OCI-LY7 (cell line): ENCODE measurements at regions not wholly inside any gene's neighbourhood (a gene's known extent, or its start where the extent isn't known, plus 50 kb on each side); places are given as distances from the start of the nearest gene placed in this dataset.

ENCODE experiments used
- BruUV-seq: library from RNA; stranded (reverse); fragments of 400-500 nt; replicated peaks from 2 replicates; lab custom pipeline; 2021; lab: Mats Ljungman, UMichigan
- CTCF ChIA-PET: fragments of 300-600 bp; sonication (Branson Sonifier 250); formaldehyde crosslinking; loops from one replicate; lab custom pipeline; 2022; ENCODE audit warnings: antibody characterized with exemption; ENCODE audit not compliant: unreplicated experiment; lab: Charles Lee
- POLR2A ChIA-PET: fragments of 300-600 bp; sonication (Branson Sonifier 250); formaldehyde crosslinking; loops from one replicate; lab custom pipeline; 2022; ENCODE audit warnings: antibody characterized with exemption; lab: Charles Lee
- DNase-seq: peaks from one replicate; pipeline ENCODE4 v3.0.0-alpha.2; 2015; ENCODE audit warnings: low spot score
- H2AFZ ChIP-seq: fragments of 200-600 bp; sonication (generic), shearing (Covaris generic); 2 replicates; pipeline ENCODE4 v1.6.1; 2014; ENCODE audit warnings: mild to moderate bottlenecking, antibody characterized with exemption, low read length, moderate library complexity
- H3K27ac ChIP-seq: fragments of 200-600 bp; sonication (generic); 2 replicates; pipeline ENCODE4 v1.5.1; 2014; ENCODE audit warnings: mixed run types, low read depth, mild to moderate bottlenecking, moderate library complexity, low read length, inconsistent platforms; ENCODE audit not compliant: poor library complexity, severe bottlenecking
- H3K36me3 ChIP-seq: fragments of 200-600 bp; sonication (generic); 2 replicates; pipeline ENCODE4 v1.6.1; 2014; ENCODE audit warnings: mild to moderate bottlenecking, antibody characterized with exemption, low read length, moderate library complexity, mixed read lengths; ENCODE audit not compliant: insufficient read depth
- H3K4me1 ChIP-seq: fragments of 200-600 bp; sonication (generic); 2 replicates; pipeline ENCODE4 v1.5.1; 2014; ENCODE audit warnings: mild to moderate bottlenecking, low read length; ENCODE audit not compliant: insufficient read depth, poor library complexity, severe bottlenecking
- H3K4me2 ChIP-seq: fragments of 200-600 bp; sonication (generic); 2 replicates; pipeline ENCODE4 v1.6.1; 2014; ENCODE audit warnings: mild to moderate bottlenecking, low read length
- H3K4me3 ChIP-seq: fragments of 200-600 bp; sonication (generic); 2 replicates; pipeline ENCODE4 v1.5.1; 2014; ENCODE audit warnings: mild to moderate bottlenecking, low read depth, low read length; ENCODE audit not compliant: poor library complexity, severe bottlenecking
- H3K79me2 ChIP-seq: fragments of 200-600 bp; sonication (generic); 2 replicates; pipeline ENCODE4 v1.6.1; 2016; ENCODE audit warnings: low read depth, mild to moderate bottlenecking, low read length, moderate library complexity, mixed read lengths; ENCODE audit not compliant: insufficient read depth
- H3K9me2 ChIP-seq: fragments of 200-600 bp; sonication (generic); 2 replicates; pipeline ENCODE4 v1.6.1; 2016; ENCODE audit warnings: mild to moderate bottlenecking, low read length, mixed read lengths; ENCODE audit not compliant: insufficient read depth
- H3K9me3 ChIP-seq: fragments of 200-600 bp; sonication (generic); 2 replicates; pipeline ENCODE4 v1.6.1; 2014; ENCODE audit warnings: mild to moderate bottlenecking, mixed run types, low read length, mixed read lengths
- H4K20me1 ChIP-seq: fragments of 200-600 bp; sonication (generic); 2 replicates; pipeline ENCODE4 v1.6.1; 2014; ENCODE audit warnings: mild to moderate bottlenecking, antibody characterized with exemption, low read length, moderate library complexity, mixed read lengths; ENCODE audit not compliant: insufficient read depth
- EZH2phosphoT487 ChIP-seq: fragments of 200-600 bp; sonication (generic); IDR thresholded peaks from 2 replicates; pipeline ENCODE4 v1.6.1; 2018; ENCODE audit warnings: low read depth, borderline replicate concordance, mild to moderate bottlenecking, mixed run types, antibody characterized with exemption, low read length, moderate library complexity, mixed read lengths
- intact Hi-C: fragments of 100-400 bp; cut with micrococcal nuclease; formaldehyde crosslinking; loops from one replicate; pipeline ENCODE4 v1.10.0; 2022; ENCODE audit not compliant: unreplicated experiment
- TF ChIP-seq, protein P1 (sequence below): fragments of 200-600 bp; sonication (generic); conservative IDR thresholded peaks from 2 replicates; pipeline ENCODE4 v1.5.1; 2014; ENCODE audit warnings: mild to moderate bottlenecking, antibody characterized with exemption, low read length, moderate library complexity, mixed read lengths

- Histone ChIP-seq H3K79me2 (no peaks in the 10 kb centered on the region), H3K9me2 (no peaks in the 10 kb centered on the region), H3K4me3 (no peak overlapping the region), H3K36me3 (no peaks in the 10 kb centered on the region), H3K4me1 (no peaks in the 10 kb centered on the region), H3K4me2 (no peak overlapping the region), H4K20me1 (no peaks in the 10 kb centered on the region), H3K27ac (no peak overlapping the region), H3K9me3 (no peaks in the 10 kb centered on the region), H2AFZ (no peak overlapping the region)
- TF ChIP-seq, protein P1, sequence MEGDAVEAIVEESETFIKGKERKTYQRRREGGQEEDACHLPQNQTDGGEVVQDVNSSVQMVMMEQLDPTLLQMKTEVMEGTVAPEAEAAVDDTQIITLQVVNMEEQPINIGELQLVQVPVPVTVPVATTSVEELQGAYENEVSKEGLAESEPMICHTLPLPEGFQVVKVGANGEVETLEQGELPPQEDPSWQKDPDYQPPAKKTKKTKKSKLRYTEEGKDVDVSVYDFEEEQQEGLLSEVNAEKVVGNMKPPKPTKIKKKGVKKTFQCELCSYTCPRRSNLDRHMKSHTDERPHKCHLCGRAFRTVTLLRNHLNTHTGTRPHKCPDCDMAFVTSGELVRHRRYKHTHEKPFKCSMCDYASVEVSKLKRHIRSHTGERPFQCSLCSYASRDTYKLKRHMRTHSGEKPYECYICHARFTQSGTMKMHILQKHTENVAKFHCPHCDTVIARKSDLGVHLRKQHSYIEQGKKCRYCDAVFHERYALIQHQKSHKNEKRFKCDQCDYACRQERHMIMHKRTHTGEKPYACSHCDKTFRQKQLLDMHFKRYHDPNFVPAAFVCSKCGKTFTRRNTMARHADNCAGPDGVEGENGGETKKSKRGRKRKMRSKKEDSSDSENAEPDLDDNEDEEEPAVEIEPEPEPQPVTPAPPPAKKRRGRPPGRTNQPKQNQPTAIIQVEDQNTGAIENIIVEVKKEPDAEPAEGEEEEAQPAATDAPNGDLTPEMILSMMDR = no peak
- no TSS peak for BruUV-seq
- ChIA-PET POLR2A (no interaction called here), CTCF (no interaction called here)
- intact Hi-C loops = no loop called here
- DNase-seq = no peak
Measured at GRCh38 chr4:178480881-178481280, 1038.6 kb upstream of the AGA start.

- no peak for TF ChIP-seq EZH2phosphoT487
- TF ChIP-seq, protein P1 = no peak
- H4K20me1 ChIP-seq = no peaks in the 10 kb centered on the region
- DNase-seq = no peak
- no peaks in the 10 kb centered on the region for H3K4me1 ChIP-seq
- BruUV-seq = no TSS peak
- no peaks in the 10 kb centered on the region for H3K36me3 ChIP-seq
- CTCF ChIA-PET = no interaction called here
- no peaks in the 10 kb centered on the region for H3K79me2 ChIP-seq
- intact Hi-C loops = no loop called here
- H3K27ac ChIP-seq = no peak overlapping the region
- no peaks in the 10 kb centered on the region for H3K9me3 ChIP-seq
- H3K4me3 ChIP-seq = no peak overlapping the region
- POLR2A ChIA-PET = no interaction called here
- H3K4me2 ChIP-seq = no peak overlapping the region
- no peak overlapping the region for H2AFZ ChIP-seq
- no peaks in the 10 kb centered on the region for H3K9me2 ChIP-seq
Measured at GRCh38 chr4:178481564-178481963, 1039.3 kb upstream of the AGA start.

DNA sequence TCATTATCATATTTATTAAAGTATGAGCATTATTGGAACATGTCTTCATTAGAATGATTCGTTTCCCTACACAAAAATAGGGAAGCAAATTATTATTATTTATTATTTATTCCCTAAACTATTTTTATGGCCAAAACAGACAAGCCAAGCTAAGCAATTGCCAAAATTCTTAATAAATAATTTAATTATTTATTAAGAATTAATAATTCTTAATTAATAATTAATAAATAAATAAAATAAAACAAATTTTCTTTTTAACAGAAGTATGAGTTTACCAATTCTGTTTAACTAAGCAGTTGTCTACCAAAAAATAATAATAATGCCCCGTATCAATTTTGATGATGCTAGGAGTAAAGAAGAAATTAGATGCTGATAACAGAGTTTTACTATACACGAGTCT is 1080.8 kb upstream of the AGA start:
- Histone ChIP-seq H2AFZ (no peak overlapping the region), H3K4me2 (no peak overlapping the region), H3K4me3 (no peak overlapping the region), H3K9me2 (no peaks in the 10 kb centered on the region), H3K4me1 (no peaks in the 10 kb centered on the region), H3K9me3 (no peaks in the 10 kb centered on the region), H4K20me1 (no peaks in the 10 kb centered on the region), H3K36me3 (no peaks in the 10 kb centered on the region), H3K27ac (no peak overlapping the region), H3K79me2 (no peaks in the 10 kb centered on the region)
- no peak for DNase-seq
- ChIA-PET CTCF (no interaction called here), POLR2A (interaction anchor here (1.5 kb wide), 1 partner anchor 12 kb away, joined by 3 read pairs; no protein-coding TSS in a partner anchor)
- BruUV-seq = no TSS peak
- TF ChIP-seq, protein P1 = no peak
- TF ChIP-seq EZH2phosphoT487 = no peak
- intact Hi-C loops = no loop called here
